ENCODE measurements at regions not wholly inside any gene's neighbourhood (a gene's known extent, or its start where the extent isn't known, plus 50 kb on each side); places are given as distances from the start of the nearest gene placed in this dataset.

- no peak overlapping the region for H2BK20ac ChIP-seq (ENCODE audit: low read depth, low read length, poor library complexity, severe bottlenecking)
- H2BK120ac ChIP-seq (ENCODE audit: low read depth, low read length, poor library complexity, severe bottlenecking) = no peak overlapping the region
- Mint-ChIP-seq H3K9me3 (peaks cover 7 to 14% of the 10 kb centered on the region in 2 experiments; a peak in 4 of 5 replicates), H3K4me1 (peaks cover 2 to 3% of the 10 kb centered on the region in 2 experiments; a peak in 1 of 4 replicates), H3K36me3 (ENCODE audit: insufficient read depth in 1 of 3, low read depth in 3 of 3) (0 out of 7 replicates have a peak, but pooled peaks cover 0 to 2% (median 0%) of the 10 kb centered on the region in 3 experiments), H3K4me3 (no peak overlapping the region), H3K27me3 (ENCODE audit: low read depth) (peaks cover 3% of the 10 kb centered on the region; the same call in 1 of the 2 replicates), H3K27ac (no peak overlapping the region)
- no peaks in the 10 kb centered on the region for H3K79me1 ChIP-seq (ENCODE audit: insufficient read depth, low read depth, low read length, poor library complexity, severe bottlenecking)
- TF ChIP-seq CTCF (conservative IDR thresholded peaks at IDR 0.05) = no peak
- H3K56ac ChIP-seq (ENCODE audit: insufficient read length, low read depth, low read length) = no peak overlapping the region
- no peak overlapping the region for H2BK5ac ChIP-seq (ENCODE audit: insufficient read length, low read length)
- H4K91ac ChIP-seq (ENCODE audit: insufficient read length, low read depth, low read length) = no peak overlapping the region
- H3K9ac ChIP-seq (ENCODE audit: extremely low read depth, insufficient read length, low read length) = no peak overlapping the region
- no peak overlapping the region for H3T11ph ChIP-seq (ENCODE audit: low read length)
- no peak overlapping the region for H3K4ac ChIP-seq (ENCODE audit: low read depth, low read length)
- H3K14ac ChIP-seq (ENCODE audit: insufficient read depth, low read length) = no peak overlapping the region
- H3K9me3 ChIP-seq (ENCODE audit: control insufficient read depth, low read depth, low read length) = no peaks in the 10 kb centered on the region
- no peaks in the 10 kb centered on the region for H3K23me2 ChIP-seq (ENCODE audit: insufficient read length, low read depth, low read length, poor library complexity, severe bottlenecking)
- H2BK12ac ChIP-seq (ENCODE audit: insufficient read length, low read depth, low read length) = no peak overlapping the region
- no peak overlapping the region for H4K8ac ChIP-seq (replicated peaks; ENCODE audit: insufficient read length, low read depth, low read length)
- no peak overlapping the region for H2AK5ac ChIP-seq (ENCODE audit: insufficient read length, low read length)
- H2BK15ac ChIP-seq (ENCODE audit: low read depth, low read length) = no peak overlapping the region
- H3K4me2 ChIP-seq (ENCODE audit: insufficient read depth, insufficient read length, low read length) = no peak overlapping the region
- H3K79me2 ChIP-seq (ENCODE audit: insufficient read depth, low read length) = no peaks in the 10 kb centered on the region
- no peak overlapping the region for H3K27ac ChIP-seq (ENCODE audit: insufficient read length, low read depth, low read length)
- no peak overlapping the region for H2AFZ ChIP-seq (ENCODE audit: low read length)
- H3K27me3 ChIP-seq (ENCODE audit: insufficient read depth, low read length) = no peaks in the 10 kb centered on the region
- no peak overlapping the region for H3K18ac ChIP-seq (ENCODE audit: insufficient read length, low read depth, low read length)
- no peak overlapping the region for H3K23ac ChIP-seq (ENCODE audit: insufficient read length, low read depth, low read length)
- WGBS (ENCODE audit: extremely low coverage, insufficient read length, low lambda C conversion rate) = no CpG with 5 or more reads among the region's 5 CpGs
- no peaks in the 10 kb centered on the region for H3K4me1 ChIP-seq (ENCODE audit: insufficient read depth, low read length)
- no peak for DNase-seq
- H4K5ac ChIP-seq (ENCODE audit: insufficient read length, low read depth, low read length) = no peak overlapping the region
- H4K20me1 ChIP-seq (ENCODE audit: control insufficient read depth, insufficient read depth, insufficient read length) = no peaks in the 10 kb centered on the region
Measured at GRCh38 chr6:132192631-132193030, 208.6 kb downstream of the MOXD1 start.
